NCI-H2227 (cell line): ENCODE measurements at regions not wholly inside any gene's neighbourhood (a gene's known extent, or its start where the extent isn't known, plus 50 kb on each side); places are given as distances from the start of the nearest gene placed in this dataset.
"Not testable (repeated sequence)": the region's sequence is repeated elsewhere in the genome, so short reads cannot be mapped to it uniquely, and the experiment has no call there.

Source experiments
- DNase-seq: peaks from one replicate; lab custom pipeline; 2025; ENCODE audit not compliant: unreplicated experiment; lab: John Stamatoyannopoulos, UW

DNA sequence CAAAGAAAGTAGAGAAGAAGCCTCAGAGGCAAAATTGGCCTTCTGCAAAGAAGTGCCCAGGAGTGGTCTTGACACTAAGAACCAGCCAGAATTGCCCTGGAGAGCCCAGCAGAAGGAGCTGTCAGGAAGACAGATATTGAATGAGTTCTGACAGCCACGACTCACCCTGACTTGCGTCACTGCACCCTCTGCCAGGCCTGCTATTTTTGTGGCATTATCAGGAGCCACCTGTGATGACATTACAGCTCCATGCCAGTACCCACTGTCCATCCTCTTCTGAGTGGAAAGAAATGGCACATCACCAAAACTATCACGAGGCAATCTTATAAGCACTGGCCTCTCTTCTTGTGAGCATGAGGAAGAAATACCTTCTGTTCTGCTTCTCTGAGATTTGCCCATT, 67.7 kb downstream of the SMIM20 start:
- no peak for DNase-seq

DNA sequence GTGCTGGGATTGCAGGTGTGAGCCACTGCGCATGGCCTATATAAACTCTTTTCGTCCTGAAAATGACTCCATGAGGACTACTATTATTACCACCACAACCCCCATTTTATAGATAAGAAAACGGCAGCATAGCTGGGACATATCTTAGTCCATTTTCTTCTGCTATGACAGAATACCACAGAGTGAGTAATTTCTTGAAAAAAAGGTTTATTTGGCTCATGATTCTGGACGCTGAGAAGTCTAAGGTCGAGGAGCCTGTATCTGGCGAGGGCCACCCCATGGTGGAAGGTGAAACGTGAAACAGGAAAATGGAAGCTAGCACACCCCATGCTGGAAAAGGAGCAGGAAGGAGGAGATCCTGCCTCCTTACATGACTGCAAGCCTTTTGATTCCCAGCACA, 68.9 kb downstream of the SMIM20 start:
- DNase-seq = no peak

DNA sequence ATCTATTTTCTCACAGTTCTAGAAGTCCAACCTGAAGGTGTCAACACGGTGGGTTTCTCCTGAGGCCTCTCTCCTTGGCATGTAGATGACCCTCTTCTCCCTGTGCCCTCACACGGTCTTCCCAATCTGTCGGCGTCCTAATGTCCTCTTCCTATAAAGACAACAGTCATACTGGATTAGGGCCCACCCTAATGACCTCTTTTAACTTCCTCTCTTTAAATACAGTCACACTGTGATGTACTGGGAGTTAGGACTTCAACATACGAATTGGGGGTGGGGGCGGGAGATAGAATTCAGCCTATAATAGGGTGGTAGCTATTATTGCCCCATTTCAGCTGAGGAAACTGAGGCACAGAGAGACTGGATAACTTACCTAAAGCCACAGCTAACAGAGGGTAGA, 70.2 kb downstream of the SMIM20 start:
- DNase-seq = no peak

- DNase-seq = no peak
Measured at GRCh38 chr4:25984796-25985195, 70.8 kb downstream of the SMIM20 start.

GRCh38 chr4:25986807-25987206, 72.8 kb downstream of the SMIM20 start:
- no peak for DNase-seq

DNA sequence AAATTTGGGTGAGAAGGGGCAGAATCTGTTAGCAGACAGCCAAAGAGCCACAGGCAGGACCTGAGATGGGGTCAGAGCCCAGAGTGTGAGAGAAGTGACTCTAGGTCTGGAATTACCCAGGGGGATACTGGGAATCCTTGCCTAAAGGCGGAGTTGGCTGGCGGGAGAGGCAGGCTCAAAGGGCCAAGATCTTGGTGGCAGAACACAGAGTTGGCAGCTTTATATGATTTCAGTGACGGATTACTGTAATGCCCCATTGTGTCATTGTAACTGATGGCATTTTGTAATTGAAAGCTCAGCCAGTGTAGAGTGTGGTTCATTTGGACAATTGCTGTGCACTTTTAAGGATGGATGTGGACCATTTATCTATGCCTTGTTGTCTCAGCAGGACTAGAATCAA, 77.3 kb downstream of the SMIM20 start:
- DNase-seq = no peak

DNA sequence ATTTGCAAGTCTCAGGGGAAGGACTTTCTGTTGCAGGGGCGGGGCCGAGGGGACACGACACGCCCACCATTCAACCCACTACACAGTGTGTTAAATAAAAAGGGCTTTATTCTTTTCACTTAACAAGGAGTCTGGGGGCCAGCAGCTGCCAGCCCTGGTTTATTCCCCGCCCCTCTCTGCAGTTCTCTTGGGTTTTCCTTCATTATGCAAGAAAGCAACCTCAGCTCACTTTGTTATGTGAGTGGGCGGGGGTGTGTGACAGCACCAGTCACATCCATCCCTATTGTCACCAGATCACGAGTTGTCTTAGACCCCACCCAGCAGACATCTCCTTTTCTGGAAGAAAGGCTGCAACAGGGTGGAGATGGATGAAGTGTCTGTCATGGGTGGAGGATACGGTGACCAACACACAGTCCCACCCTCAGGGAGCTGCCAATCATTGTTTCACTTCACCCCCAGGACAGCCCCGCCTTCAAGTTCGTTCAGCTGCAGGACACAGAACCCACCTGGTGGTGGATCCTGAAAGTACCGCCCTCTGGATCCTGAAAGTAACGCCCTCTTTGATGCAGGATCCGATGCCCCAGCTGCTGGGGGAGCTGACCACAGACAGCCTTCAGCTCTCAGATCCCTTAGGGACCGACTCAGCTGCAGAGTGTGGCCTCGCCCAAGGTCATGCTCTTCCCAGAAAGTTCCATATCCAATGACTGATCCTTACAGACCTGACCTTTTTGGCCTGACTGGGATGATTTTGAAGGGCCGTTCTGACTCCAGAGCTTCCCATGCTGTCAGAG, 79.6 kb downstream of the SMIM20 start:
- no peak for DNase-seq

- DNase-seq = not testable (repeated sequence)
Measured at GRCh38 chr4:25994577-25994976, 80.6 kb downstream of the SMIM20 start.

GRCh38 chr4:26000274-26000950, 86.4 kb downstream of the SMIM20 start:
- DNase-seq = no peak

GRCh38 chr4:26001413-26001812, 87.4 kb downstream of the SMIM20 start:
- DNase-seq = no peak

DNA sequence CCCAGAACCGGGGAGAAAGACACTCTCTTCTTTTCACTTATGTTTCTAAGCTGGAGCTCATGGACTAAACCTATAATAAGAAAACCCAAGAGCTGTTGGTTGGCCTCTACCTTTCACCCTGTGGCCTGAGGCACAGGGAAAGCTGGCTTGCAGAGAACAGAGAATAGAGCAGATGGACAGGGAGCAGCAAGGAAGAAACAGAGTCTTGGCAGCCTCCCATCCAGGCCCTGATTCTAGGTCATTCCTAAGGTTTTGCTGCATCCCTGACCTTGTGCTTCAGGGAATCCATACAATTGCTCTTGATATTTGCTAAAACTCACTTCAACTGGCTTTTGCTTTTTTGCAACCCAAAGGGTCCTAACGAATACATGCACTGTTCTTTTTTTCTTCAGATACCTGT, 87.8 kb downstream of the SMIM20 start:
- DNase-seq = no peak

DNA sequence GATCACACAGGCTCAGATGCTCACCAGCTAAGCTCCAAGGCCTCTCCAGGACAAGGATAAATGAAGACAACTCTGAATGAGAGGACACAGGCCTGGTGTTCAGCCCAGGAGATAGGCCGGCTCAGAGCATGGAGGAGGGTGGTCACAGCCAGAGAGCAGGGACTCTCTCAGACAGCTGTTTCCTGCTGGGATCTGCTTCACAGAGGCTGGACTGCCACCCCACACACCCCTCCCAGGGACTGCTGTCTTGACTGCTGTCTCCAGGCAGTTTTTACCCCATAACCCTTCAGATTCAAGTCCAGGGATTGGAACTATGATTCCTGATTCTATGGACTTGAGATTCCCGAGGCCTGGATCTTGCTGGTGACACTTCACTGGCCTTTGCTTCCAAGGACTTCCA, 89.0 kb downstream of the SMIM20 start:
- no peak for DNase-seq

DNA sequence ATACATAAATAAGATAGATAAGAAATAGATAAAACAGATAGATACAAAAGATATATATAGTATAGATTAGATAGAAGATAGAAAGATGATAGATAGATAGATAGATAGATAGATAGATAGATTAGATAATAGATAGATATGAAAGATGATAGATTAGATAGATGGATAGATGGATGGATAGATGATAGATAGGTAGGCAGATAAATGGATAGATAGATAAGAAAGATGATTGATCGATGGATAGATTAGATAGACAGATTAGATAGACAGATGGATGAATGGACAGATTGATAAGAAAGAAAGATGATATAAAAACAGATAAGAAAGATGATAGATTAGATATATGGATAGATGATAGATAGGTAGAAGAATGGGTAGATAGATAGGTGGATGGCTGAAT, 90.3 kb downstream of the SMIM20 start:
- no peak for DNase-seq

- no peak for DNase-seq
Measured at GRCh38 chr4:26005764-26006163, 91.7 kb downstream of the SMIM20 start.

GRCh38 chr4:26008737-26009136, 94.7 kb downstream of the SMIM20 start:
- no peak for DNase-seq

DNA sequence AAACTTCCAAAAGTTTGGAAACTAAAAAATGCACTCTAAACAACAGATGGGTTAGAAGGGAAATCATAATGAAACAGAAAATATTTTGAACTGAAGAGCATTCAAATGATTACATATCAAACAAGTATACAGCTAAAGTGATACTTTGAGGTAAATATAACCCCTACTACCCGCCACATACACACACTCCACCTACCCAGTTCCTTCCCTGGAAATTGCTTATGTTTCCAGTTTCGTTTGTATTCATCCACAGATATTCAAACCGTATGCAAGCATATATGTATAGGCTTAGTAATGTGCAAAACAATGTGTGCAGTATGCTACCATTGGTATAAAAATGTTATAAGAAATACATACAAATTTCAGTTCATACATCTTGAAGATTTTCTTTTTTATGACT, 95.5 kb downstream of the SMIM20 start:
- no peak for DNase-seq

- no peak for DNase-seq
Measured at GRCh38 chr4:26010304-26010703, 96.3 kb downstream of the SMIM20 start.

DNA sequence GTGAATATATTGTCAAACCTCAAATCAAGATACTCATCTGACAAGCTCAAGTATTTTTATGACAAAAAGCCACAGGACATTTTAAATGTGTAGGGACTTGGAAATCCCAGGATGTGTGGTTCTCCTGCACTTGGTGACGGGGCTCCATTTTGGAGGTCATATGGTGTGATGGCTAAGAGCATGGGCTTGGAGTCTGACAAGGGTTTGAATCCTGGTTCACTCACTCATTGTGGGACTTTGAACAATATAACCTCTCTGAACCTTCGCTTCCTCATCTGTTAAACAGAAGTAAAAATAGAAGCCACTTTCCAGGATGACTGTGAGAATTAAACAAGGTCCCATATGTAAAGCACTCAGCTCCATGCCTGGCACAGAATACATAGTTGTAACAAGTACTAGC, 99.6 kb downstream of the SMIM20 start:
- no peak for DNase-seq

GRCh38 chr4:26015133-26015651, 101.2 kb downstream of the SMIM20 start:
- no peak for DNase-seq

- DNase-seq = no peak
Measured at GRCh38 chr4:26015906-26016305, 101.9 kb downstream of the SMIM20 start.

- DNase-seq = no peak
Measured at GRCh38 chr4:26017531-26017930, 103.5 kb downstream of the SMIM20 start.

DNA sequence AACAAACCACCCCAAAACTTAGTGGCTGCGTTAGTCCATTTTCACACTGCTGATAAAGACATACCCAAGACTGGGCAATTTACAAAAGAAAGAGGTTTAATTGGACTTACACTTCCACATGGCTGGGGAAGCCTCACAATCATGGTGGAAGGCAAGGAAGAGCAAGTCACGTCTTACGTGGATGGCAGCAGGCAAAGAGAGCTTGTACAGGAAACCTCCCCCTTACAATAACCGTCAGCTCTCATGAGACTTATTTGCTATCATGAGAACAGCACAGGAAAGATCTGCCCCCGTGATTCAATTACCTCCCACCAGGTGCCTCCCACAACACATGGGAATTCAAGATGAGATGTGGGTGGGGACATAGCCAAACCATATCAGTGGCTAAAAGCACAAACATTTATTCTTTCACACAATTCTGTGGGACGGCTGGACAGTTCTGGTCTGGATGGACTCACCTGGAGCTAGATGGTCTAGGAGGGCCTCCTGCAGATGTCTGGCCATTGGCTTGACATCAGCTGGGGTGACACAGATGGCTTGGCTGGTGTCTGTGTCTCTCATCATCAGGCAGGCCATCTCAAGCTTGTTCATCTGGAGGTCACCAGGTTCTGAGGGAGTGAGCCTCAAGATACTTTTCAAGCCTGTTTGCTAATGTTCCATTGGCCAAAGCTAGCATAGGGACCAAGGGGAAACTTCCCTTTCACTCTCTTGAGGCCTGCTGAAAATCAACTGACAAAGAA, 104.1 kb downstream of the SMIM20 start:
- not testable (repeated sequence) for DNase-seq
